ENCODE measurements at regions not wholly inside any gene's neighbourhood (a gene's known extent, or its start where the extent isn't known, plus 50 kb on each side); places are given as distances from the start of the nearest gene placed in this dataset.

DNA sequence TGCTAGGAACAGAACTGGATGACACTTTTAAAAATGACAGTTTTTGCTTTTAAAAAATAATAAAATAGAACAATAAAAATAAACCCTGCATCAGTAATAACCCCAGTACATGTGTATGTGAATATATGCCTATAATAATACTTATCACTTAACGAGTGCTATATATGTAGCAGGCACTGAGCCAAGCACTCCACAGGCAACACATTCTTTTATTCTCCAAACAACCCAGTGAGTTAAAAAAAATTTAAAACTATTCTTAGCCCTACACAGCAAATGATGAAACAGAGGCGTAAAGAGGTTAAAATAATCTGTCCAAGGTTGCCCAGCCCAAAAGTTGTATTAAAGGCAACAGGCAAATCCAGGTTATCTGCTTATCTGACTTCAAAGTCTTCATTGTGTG lies 124.5 kb upstream of the SMIM23 start:
- H3K27ac ChIP-seq: no peak overlapping the region
- DNase-seq (no peak), ATAC-seq (peak in 2 of 8 donors; percentile 27 to 63)
- no peaks in the 10 kb centered on the region for H3K9me3 ChIP-seq
- H3K4me3 ChIP-seq: no peak overlapping the region
- 26 to 36% methylated on average over 2 of the region's 2 CpGs for WGBS, 2 donors
- TF ChIP-seq CTCF (IDR thresholded peaks at IDR 0.05): no peak
- H3K27me3 ChIP-seq: no peaks in the 10 kb centered on the region
- intact Hi-C loops (cut with DNase I): no loop called here
- H3K4me1 ChIP-seq: peaks cover 0 to 18% (median 4%) of the 10 kb centered on the region in 9 donors
- no peaks in the 10 kb centered on the region for H3K36me3 ChIP-seq

DNA sequence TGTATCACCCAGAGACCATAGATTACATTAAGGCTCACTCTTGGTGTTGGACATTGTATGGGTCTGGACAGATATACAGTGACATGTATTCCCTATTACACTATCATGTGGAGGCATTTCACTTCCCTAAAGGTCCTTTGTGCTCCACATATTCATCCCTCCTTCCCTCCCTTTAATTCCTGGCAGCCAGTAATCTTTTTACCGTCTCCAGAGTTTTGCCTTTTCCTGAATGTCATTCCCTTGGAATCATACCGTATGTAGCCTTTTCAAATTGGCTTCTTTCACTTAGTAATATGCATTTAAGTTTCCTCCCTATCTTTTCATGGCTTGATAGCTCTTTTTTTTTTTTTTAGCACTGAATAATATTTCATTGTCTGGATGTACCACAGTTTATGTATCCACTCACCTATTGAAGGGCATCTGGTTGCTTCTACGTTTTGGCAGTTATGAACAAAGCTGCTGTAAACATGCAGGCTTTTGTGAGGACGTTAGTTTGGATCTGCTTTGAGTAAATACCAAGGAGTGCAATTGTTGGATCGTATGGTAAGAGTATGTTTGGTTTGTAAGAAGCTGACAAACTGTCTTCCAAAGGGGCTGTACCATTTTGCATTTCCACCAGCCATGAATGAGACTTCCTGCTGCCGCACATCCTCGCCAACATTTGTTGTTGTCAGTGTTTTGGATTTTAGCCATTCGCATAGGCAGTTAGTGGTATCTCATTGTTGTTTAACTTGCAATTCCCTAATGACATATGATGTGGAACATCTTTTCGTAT lies 122.1 kb upstream of the SMIM23 start:
- H3K9me3 ChIP-seq: no peaks in the 10 kb centered on the region
- 72 to 80% methylated on average over 9 of the region's 9 CpGs for WGBS, 2 donors
- no peak for ATAC-seq
- H3K27me3 ChIP-seq: no peaks in the 10 kb centered on the region
- no peaks in the 10 kb centered on the region for H3K36me3 ChIP-seq
- H3K27ac ChIP-seq: no peak overlapping the region
- H3K4me1 ChIP-seq: peaks cover 0 to 30% (median 7%) of the 10 kb centered on the region in 9 donors
- DNase-seq: no peak
- TF ChIP-seq CTCF (IDR thresholded peaks at IDR 0.05): no peak
- H3K4me3 ChIP-seq: no peak overlapping the region
- intact Hi-C loops (cut with DNase I): no loop called here

GRCh38 chr5:171664489-171664888 lies 121.1 kb upstream of the SMIM23 start:
- intact Hi-C loops (cut with DNase I): no loop called here
- ATAC-seq (no peak), DNase-seq (no peak)
- no peak overlapping the region for H3K4me3 ChIP-seq
- TF ChIP-seq CTCF (IDR thresholded peaks at IDR 0.05): no peak
- no peaks in the 10 kb centered on the region for H3K27me3 ChIP-seq
- 60 to 78% methylated on average over 4 of the region's 4 CpGs for WGBS, 2 donors
- H3K4me1 ChIP-seq: peaks cover 0 to 30% (median 7%) of the 10 kb centered on the region in 9 donors
- no peaks in the 10 kb centered on the region for H3K9me3 ChIP-seq
- no peaks in the 10 kb centered on the region for H3K36me3 ChIP-seq
- no peak overlapping the region for H3K27ac ChIP-seq

GRCh38 chr5:171666815-171667214 lies 118.8 kb upstream of the SMIM23 start:
- Histone ChIP-seq H3K4me3 (no peak overlapping the region), H3K27me3 (no peaks in the 10 kb centered on the region), H3K27ac (peak overlapping the region in 2 of 10 donors; percentile 82 to 85), H3K9me3 (no peaks in the 10 kb centered on the region), H3K4me1 (peaks cover 0 to 14% (median 7%) of the 10 kb centered on the region in 9 donors), H3K36me3 (no peaks in the 10 kb centered on the region)
- WGBS, 2 donors: 88 to 89% methylated on average over 10 of the region's 10 CpGs
- no peak for ATAC-seq
- intact Hi-C loops (cut with DNase I): no loop called here
- no peak for TF ChIP-seq CTCF (IDR thresholded peaks at IDR 0.05)
- no peak for DNase-seq
